Body of pancreas (tissue), 4 donors: ENCODE measurements at regions not wholly inside any gene's neighbourhood (a gene's known extent, or its start where the extent isn't known, plus 50 kb on each side); places are given as distances from the start of the nearest gene placed in this dataset.

ENCODE experiments used
- ATAC-seq: fragments of 150-250 bp; one replicate; pipeline ENCODE4 v1.9.1; 2016
- DNase-seq, 4 donors: peaks; one replicate each; pipeline ENCODE4 v3.0.0-alpha.2; 2019
- H3K27ac ChIP-seq, 4 donors: fragments of 200-600 bp; sonication (generic); 1 replicate in 3 of 4; 2 replicates in 1 of 4; pipeline versions ENCODE4 v1.5.1 to v1.6.1; 2016 to 2019; ENCODE audit warnings: mild to moderate bottlenecking in 1 of 4, mixed read lengths in 1 of 4, moderate library complexity in 1 of 4
- H3K27me3 ChIP-seq, 2 donors: fragments of 200-600 bp; sonication (generic); one replicate each; pipeline ENCODE4 v1.6.0; 2016; ENCODE audit warnings: mild to moderate bottlenecking in 1 of 2
- H3K36me3 ChIP-seq, 2 donors: fragments of 200-600 bp; sonication (generic); replicated peaks in 1 of 2; 2 replicates each; pipeline ENCODE4 v1.5.1; 2016; ENCODE audit warnings: low read depth in 2 of 2; ENCODE audit not compliant: insufficient read depth in 1 of 2
- H3K4me1 ChIP-seq: fragments of 200-600 bp; sonication (generic); one replicate; pipeline ENCODE4 v1.6.0; 2016
- H3K4me3 ChIP-seq, 2 donors: fragments of 200-600 bp; sonication (generic); 1 replicate in 1 of 2; 2 replicates in 1 of 2; pipeline ENCODE4 v1.5.1; 2016 to 2019
- H3K9me3 ChIP-seq, 3 donors: fragments of 200-600 bp; sonication (generic); 1 replicate in 2 of 3; 2 replicates in 1 of 3; pipeline ENCODE4 v1.5.1; 2016
- POLR2A ChIP-seq, 3 donors: fragments of 450-650 bp; IDR thresholded peaks; one replicate each; pipeline ENCODE4 v1.6.1; 2016; ENCODE audit warnings: antibody characterized with exemption in 3 of 3, mild to moderate bottlenecking in 2 of 3
- WGBS, 2 donors: methylation state at CpG; one replicate each; pipeline ENCODE4 v1.1.5; 2017; 5-methylcytosine and 5-hydroxymethylcytosine counted together
- intact Hi-C: fragments of 100-400 bp; cut with DNase I; formaldehyde crosslinking; loops from one replicate; pipeline ENCODE4 v1.15.1; 2023
- TF ChIP-seq, protein P1 (sequence below), 7 experiments: fragments of 450-650 bp in 4 of 7; fragments of 200-600 bp in 3 of 7; sonication (generic) in 3 of 7; IDR thresholded peaks; one replicate each; pipeline ENCODE4 v1.5.1; 2016 to 2019; ENCODE audit warnings: antibody characterized with exemption in 7 of 7

DNA sequence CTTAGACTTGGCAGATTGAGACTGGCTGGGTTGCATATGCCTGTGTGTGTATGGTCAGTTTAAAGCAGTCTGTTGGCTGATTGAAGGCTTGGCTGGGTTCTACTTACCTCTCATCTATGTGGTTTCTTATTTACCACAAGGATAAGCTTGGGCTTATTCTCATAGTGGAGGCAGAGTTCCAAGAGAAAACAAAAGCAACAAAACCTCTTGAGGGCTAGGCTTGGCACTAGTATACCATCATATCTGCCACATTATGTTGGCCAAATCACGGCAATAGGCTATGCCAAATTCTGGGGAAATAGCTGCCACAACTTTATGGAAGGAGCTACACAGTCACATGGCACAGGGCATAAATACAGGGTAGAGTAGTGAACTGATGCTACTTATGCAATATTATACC, 714.1 kb downstream of the CBLN4 start:
- no peaks in the 10 kb centered on the region for H3K4me1 ChIP-seq
- no peaks in the 10 kb centered on the region for H3K36me3 ChIP-seq
- H3K9me3 ChIP-seq, result no peaks in the 10 kb centered on the region
- no peak for TF ChIP-seq POLR2A (IDR thresholded peaks at IDR 0.05)
- TF ChIP-seq, protein P1, sequence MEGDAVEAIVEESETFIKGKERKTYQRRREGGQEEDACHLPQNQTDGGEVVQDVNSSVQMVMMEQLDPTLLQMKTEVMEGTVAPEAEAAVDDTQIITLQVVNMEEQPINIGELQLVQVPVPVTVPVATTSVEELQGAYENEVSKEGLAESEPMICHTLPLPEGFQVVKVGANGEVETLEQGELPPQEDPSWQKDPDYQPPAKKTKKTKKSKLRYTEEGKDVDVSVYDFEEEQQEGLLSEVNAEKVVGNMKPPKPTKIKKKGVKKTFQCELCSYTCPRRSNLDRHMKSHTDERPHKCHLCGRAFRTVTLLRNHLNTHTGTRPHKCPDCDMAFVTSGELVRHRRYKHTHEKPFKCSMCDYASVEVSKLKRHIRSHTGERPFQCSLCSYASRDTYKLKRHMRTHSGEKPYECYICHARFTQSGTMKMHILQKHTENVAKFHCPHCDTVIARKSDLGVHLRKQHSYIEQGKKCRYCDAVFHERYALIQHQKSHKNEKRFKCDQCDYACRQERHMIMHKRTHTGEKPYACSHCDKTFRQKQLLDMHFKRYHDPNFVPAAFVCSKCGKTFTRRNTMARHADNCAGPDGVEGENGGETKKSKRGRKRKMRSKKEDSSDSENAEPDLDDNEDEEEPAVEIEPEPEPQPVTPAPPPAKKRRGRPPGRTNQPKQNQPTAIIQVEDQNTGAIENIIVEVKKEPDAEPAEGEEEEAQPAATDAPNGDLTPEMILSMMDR (IDR thresholded peaks at IDR 0.05), result no peak
- WGBS, 2 donors, result 65 to 89% methylated on average over 1 of the region's 1 CpG
- H3K4me3 ChIP-seq, result no peak overlapping the region
- ATAC-seq, result no peak
- DNase-seq, result no peak
- no peaks in the 10 kb centered on the region for H3K27me3 ChIP-seq
- H3K27ac ChIP-seq, result no peak overlapping the region
- intact Hi-C loops, result no loop called here

DNA sequence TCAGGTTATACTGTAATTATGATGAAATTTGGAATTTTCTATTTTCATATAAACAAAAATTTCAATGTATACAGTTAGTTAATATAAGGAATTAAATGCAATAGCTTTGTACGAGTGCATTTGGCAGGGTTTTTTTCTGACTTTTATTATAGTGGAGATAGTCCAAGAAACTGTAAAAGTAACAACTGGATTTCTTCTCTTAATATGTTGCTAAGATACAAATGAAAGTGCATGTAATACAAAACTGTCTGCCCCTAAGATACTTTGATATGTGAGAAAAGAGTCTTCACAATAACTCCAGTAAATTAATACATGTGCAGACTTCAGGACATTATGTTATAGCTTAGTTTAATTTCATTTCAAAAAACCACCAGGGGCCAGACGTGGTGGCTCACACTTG, 721.4 kb downstream of the CBLN4 start:
- intact Hi-C loops, result no loop called here
- H3K27me3 ChIP-seq, result no peaks in the 10 kb centered on the region
- no peak for TF ChIP-seq POLR2A (IDR thresholded peaks at IDR 0.05)
- TF ChIP-seq, protein P1 (IDR thresholded peaks at IDR 0.05), result no peak
- WGBS, 2 donors, result 43 to 50% methylated on average over 2 of the region's 2 CpGs
- DNase-seq, result no peak
- H3K4me1 ChIP-seq, result no peaks in the 10 kb centered on the region
- H3K4me3 ChIP-seq, result no peak overlapping the region
- no peaks in the 10 kb centered on the region for H3K9me3 ChIP-seq
- ATAC-seq, result no peak
- no peaks in the 10 kb centered on the region for H3K36me3 ChIP-seq
- no peak overlapping the region for H3K27ac ChIP-seq

DNA sequence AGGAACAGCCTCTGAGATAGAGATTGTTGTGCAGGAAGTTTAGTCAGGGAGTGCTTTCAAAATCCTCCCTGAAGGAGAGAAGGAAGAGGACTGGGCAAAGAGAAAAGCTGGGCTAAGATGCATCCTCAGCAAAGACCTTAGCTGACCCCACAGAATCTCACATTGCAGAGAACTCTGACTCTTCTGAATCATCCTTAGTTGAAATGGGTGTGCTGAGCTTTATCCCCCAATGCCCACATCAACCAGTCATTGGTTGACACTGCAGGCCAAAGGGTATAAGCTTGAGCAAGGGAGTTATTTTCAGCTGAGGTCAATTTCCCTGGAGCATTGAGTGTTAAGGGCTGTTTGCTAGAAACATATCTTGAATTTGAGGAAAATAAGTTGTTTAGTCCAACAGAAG, 732.2 kb downstream of the CBLN4 start:
- H3K36me3 ChIP-seq, result no peaks in the 10 kb centered on the region
- no peaks in the 10 kb centered on the region for H3K27me3 ChIP-seq
- H3K4me1 ChIP-seq, result no peaks in the 10 kb centered on the region
- no peak for ATAC-seq
- H3K4me3 ChIP-seq, result no peak overlapping the region
- intact Hi-C loops, result no loop called here
- no peak for DNase-seq
- TF ChIP-seq, protein P1 (IDR thresholded peaks at IDR 0.05), result no peak
- TF ChIP-seq POLR2A (IDR thresholded peaks at IDR 0.05), result no peak
- H3K27ac ChIP-seq, result no peak overlapping the region
- no peaks in the 10 kb centered on the region for H3K9me3 ChIP-seq

DNA sequence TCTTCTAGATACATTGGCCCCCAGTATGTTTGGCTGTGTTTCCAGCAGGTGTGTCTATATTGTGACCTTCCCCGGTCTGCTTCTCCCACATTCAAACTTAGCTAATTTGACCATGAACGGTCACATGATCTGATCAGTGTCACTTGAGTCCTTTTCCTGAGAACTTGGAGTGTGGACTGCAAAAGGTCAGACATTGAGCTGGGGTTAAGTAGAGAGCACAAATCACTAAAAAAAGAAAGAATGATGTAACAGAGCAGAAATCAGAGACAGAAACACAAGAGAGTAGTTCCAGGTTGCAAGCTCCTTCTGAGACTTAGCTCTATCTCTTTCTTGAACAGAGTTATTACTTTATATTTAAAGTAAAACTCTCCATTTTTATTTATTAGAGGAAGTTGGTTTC, 733.9 kb downstream of the CBLN4 start:
- 28 to 51% methylated on average over 2 of the region's 2 CpGs for whole genome bisulfite sequencing, 2 donors
- Histone ChIP-seq H3K27me3 (no peaks in the 10 kb centered on the region), H3K36me3 (no peaks in the 10 kb centered on the region), H3K27ac (no peak overlapping the region), H3K9me3 (no peaks in the 10 kb centered on the region), H3K4me3 (no peak overlapping the region), H3K4me1 (no peaks in the 10 kb centered on the region)
- intact Hi-C loops, result no loop called here
- DNase-seq (no peak), ATAC-seq (no peak)
- no peak for TF ChIP-seq POLR2A (IDR thresholded peaks at IDR 0.05)
- TF ChIP-seq, protein P1 (IDR thresholded peaks at IDR 0.05), result no peak

DNA sequence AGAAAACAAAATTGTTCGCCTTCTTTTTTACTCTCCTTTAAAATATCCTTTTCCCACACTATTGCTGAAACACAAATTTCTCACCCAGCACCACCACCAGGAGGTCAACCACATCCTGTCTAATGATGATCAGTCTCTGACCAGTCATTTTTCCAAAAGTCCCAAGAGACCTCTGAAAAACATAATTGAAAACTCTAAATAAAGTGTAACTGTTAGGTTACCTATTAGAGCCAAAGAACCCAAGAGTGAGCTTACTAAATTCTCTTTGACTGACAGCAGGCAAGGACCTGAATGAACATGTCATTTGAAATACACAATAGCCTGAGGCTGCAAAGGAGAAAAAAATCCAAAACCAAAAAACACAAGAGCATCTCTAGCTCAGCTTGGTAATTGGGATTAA, 735.4 kb downstream of the CBLN4 start:
- Histone ChIP-seq H3K27me3 (no peaks in the 10 kb centered on the region), H3K9me3 (no peaks in the 10 kb centered on the region), H3K27ac (no peak overlapping the region), H3K4me1 (no peaks in the 10 kb centered on the region), H3K4me3 (no peak overlapping the region), H3K36me3 (no peaks in the 10 kb centered on the region)
- TF ChIP-seq POLR2A (IDR thresholded peaks at IDR 0.05), result no peak
- TF ChIP-seq, protein P1 (IDR thresholded peaks at IDR 0.05), result no peak
- intact Hi-C loops, result no loop called here
- DNase-seq (no peak), ATAC-seq (no peak)
- WGBS, 2 donors, result 84 to 92% methylated on average over 1 of the region's 1 CpG
